GM19035 (cell line): ENCODE measurements at regions not wholly inside any gene's neighbourhood (a gene's known extent, or its start where the extent isn't known, plus 50 kb on each side); places are given as distances from the start of the nearest gene placed in this dataset.
"Not testable (repeated sequence)": the region's sequence is repeated elsewhere in the genome, so short reads cannot be mapped to it uniquely, and the experiment has no call there.

Experiments
- ATAC-seq: cut with Tn5 transposase; IDR thresholded peaks from one replicate; pipeline ENCODE4 v1.9.1; 2021; ENCODE audit not compliant: unreplicated experiment

- no peak for ATAC-seq
These were observed 57.1 kb upstream of the EOMES start for GRCh38 chr3:27779176-27779575.

GRCh38 chr3:27789420-27789819 is 67.3 kb upstream of the EOMES start:
- ATAC-seq = no peak

GRCh38 chr3:27791956-27792355 is 69.8 kb upstream of the EOMES start:
- ATAC-seq = no peak

- no peak for ATAC-seq
These were observed 70.7 kb upstream of the EOMES start for GRCh38 chr3:27792869-27793268.

GRCh38 chr3:27794211-27794610 is 72.1 kb upstream of the EOMES start:
- no peak for ATAC-seq

- no peak for ATAC-seq
These were observed 74.3 kb upstream of the EOMES start for GRCh38 chr3:27796365-27796875.

GRCh38 chr3:27797773-27798172 is 75.7 kb upstream of the EOMES start:
- no peak for ATAC-seq

- no peak for ATAC-seq
These were observed 78.1 kb upstream of the EOMES start for GRCh38 chr3:27800261-27800660.

GRCh38 chr3:27802425-27802824 is 80.3 kb upstream of the EOMES start:
- no peak for ATAC-seq

GRCh38 chr3:27802849-27803248 is 80.7 kb upstream of the EOMES start:
- no peak for ATAC-seq

GRCh38 chr3:27805282-27805681 is 83.2 kb upstream of the EOMES start:
- no peak for ATAC-seq

- ATAC-seq = no peak
These were observed 91.1 kb upstream of the EOMES start for GRCh38 chr3:27813255-27813654.

- not testable (repeated sequence) for ATAC-seq
These were observed 99.5 kb upstream of the EOMES start for GRCh38 chr3:27821609-27822008.

GRCh38 chr3:27824312-27825200 is 102.4 kb upstream of the EOMES start:
- ATAC-seq = no peak

- no peak for ATAC-seq
These were observed 104.3 kb upstream of the EOMES start for GRCh38 chr3:27826448-27826847.

GRCh38 chr3:27827041-27827440 is 104.9 kb upstream of the EOMES start:
- no peak for ATAC-seq

GRCh38 chr3:27840807-27841594 is 118.9 kb upstream of the EOMES start:
- ATAC-seq = no peak

GRCh38 chr3:27844052-27844675 is 122.0 kb upstream of the EOMES start:
- no peak for ATAC-seq

- no peak for ATAC-seq
These were observed 125.6 kb upstream of the EOMES start for GRCh38 chr3:27847697-27848096.

GRCh38 chr3:27848826-27849225 is 126.7 kb upstream of the EOMES start:
- ATAC-seq = no peak

GRCh38 chr3:27859821-27860220 is 137.7 kb upstream of the EOMES start:
- ATAC-seq = no peak
